ENCODE measurements at regions not wholly inside any gene's neighbourhood (a gene's known extent, or its start where the extent isn't known, plus 50 kb on each side); places are given as distances from the start of the nearest gene placed in this dataset.

DNA sequence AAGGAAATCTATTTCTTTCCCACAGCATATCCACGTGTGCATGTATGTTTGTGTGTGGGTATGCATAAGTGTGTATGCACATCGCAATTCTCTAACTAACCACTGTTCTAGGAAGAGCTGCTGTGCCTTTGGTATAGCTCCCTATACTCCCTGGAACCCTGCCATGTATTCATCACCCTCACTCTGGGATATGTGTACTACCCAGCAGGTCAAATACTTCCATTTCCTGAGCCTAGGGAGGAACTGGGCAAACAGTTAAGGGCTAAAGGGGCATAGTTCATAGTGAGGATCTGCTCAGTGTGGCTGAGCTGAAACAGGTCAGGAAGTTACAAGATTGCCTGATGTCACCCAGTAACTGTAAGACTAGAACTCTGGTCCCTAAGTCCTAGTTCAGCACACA, 260.4 kb downstream of the RPLP1 start:
- Mint-ChIP-seq H3K4me1 (ENCODE audit: low read depth) (peaks cover 60% of the 10 kb centered on the region), H3K9me3 (peaks cover 30% of the 10 kb centered on the region), H3K4me3 (peak overlapping the region; percentile 55), H3K36me3 (ENCODE audit: low read depth) (peaks cover 23% of the 10 kb centered on the region), H3K27ac (peak overlapping the region; percentile 90), H3K27me3 (ENCODE audit: low read depth) (peaks cover 15% of the 10 kb centered on the region)
- DNase-seq (ENCODE audit: low spot score), result no peak

DNA sequence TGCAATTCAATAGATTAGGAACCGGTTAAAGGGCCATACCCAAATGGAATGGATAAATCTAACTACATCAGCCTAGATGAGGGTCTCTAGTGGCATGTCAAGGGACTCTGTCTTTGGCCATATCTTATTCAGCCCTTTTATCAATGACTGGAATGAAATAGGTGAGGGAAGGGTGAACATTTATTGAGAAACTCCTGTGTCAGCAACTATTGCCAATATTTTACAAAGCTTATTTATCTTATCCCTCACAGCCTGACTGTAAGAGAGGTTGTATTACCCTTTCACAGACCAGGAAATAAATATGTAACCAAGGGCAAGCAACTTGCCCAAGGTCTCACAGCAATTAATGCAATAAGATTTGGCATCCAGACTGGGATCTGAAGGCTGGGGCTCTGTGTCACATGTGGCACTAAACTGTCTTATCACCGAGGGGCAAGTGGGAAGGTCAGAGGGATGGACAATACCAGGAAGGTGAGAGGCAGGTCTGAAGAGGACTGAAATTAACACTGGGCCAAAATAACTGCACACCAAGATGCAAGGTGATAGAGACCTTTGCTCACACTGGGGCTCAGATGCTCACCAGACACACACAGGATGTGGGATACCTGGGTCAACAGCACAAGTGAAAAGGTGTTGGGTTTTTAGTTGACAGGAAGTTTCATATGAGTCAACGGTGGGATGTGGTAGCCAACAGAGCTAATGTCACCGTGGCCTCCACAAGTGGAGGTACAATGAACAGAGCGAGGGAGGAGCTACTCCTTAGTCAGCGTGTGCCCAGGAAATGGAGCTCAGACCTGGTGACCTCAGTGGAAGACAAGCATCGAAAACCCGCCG, 261.3 kb downstream of the RPLP1 start:
- H3K4me3 Mint-ChIP-seq, result peak overlapping the region; percentile 55
- peak; percentile 90 for DNase-seq (ENCODE audit: low spot score)
- H3K36me3 Mint-ChIP-seq (ENCODE audit: low read depth), result peaks cover 16% of the 10 kb centered on the region
- peaks cover 15% of the 10 kb centered on the region for H3K27me3 Mint-ChIP-seq (ENCODE audit: low read depth)
- peak overlapping the region; percentile 90 for H3K27ac Mint-ChIP-seq
- peaks cover 20% of the 10 kb centered on the region for H3K9me3 Mint-ChIP-seq
- H3K4me1 Mint-ChIP-seq (ENCODE audit: low read depth), result peaks cover 68% of the 10 kb centered on the region

- peak overlapping the region; percentile 55 for H3K4me3 Mint-ChIP-seq
- peak overlapping the region; percentile 90 for H3K27ac Mint-ChIP-seq
- H3K36me3 Mint-ChIP-seq (ENCODE audit: low read depth), result peaks cover 10% of the 10 kb centered on the region
- DNase-seq (ENCODE audit: low spot score), result no peak
- H3K9me3 Mint-ChIP-seq, result peaks cover 14% of the 10 kb centered on the region
- H3K4me1 Mint-ChIP-seq (ENCODE audit: low read depth), result peaks cover 80% of the 10 kb centered on the region
- H3K27me3 Mint-ChIP-seq (ENCODE audit: low read depth), result peaks cover 15% of the 10 kb centered on the region
Measured at GRCh38 chr15:69715210-69715609, 262.6 kb downstream of the RPLP1 start.

DNA sequence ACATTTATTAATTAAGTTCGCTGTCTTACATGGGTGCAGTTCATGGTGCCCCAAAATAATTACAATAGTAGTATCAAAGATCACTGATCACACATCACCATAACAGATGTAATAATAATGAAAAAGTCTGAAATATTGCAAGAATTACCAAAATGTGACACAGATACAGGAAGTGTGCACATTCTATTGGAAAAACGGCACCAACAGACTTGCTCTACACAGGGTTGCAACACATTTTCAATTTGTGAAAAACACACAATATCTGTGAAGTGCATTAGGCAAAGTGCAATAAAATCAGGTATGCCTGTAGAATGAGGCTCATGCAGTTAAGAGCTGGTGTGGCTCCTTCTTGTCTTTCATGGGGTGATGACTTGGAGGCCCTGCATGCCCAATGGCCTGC, 265.8 kb downstream of the RPLP1 start:
- Mint-ChIP-seq H3K27me3 (ENCODE audit: low read depth) (peaks cover 10% of the 10 kb centered on the region), H3K9me3 (peaks cover 8% of the 10 kb centered on the region), H3K4me1 (ENCODE audit: low read depth) (peaks cover 87% of the 10 kb centered on the region), H3K4me3 (no peak overlapping the region), H3K36me3 (ENCODE audit: low read depth) (peaks cover 8% of the 10 kb centered on the region), H3K27ac (no peak overlapping the region)
- DNase-seq (ENCODE audit: low spot score), result no peak

- Mint-ChIP-seq H3K36me3 (ENCODE audit: low read depth) (peaks cover 8% of the 10 kb centered on the region), H3K9me3 (peaks cover 8% of the 10 kb centered on the region), H3K4me3 (no peak overlapping the region), H3K4me1 (ENCODE audit: low read depth) (peaks cover 85% of the 10 kb centered on the region), H3K27me3 (ENCODE audit: low read depth) (peaks cover 13% of the 10 kb centered on the region), H3K27ac (peak overlapping the region; percentile 82)
- DNase-seq (ENCODE audit: low spot score), result no peak
Measured at GRCh38 chr15:69718916-69719315, 266.3 kb downstream of the RPLP1 start.

DNA sequence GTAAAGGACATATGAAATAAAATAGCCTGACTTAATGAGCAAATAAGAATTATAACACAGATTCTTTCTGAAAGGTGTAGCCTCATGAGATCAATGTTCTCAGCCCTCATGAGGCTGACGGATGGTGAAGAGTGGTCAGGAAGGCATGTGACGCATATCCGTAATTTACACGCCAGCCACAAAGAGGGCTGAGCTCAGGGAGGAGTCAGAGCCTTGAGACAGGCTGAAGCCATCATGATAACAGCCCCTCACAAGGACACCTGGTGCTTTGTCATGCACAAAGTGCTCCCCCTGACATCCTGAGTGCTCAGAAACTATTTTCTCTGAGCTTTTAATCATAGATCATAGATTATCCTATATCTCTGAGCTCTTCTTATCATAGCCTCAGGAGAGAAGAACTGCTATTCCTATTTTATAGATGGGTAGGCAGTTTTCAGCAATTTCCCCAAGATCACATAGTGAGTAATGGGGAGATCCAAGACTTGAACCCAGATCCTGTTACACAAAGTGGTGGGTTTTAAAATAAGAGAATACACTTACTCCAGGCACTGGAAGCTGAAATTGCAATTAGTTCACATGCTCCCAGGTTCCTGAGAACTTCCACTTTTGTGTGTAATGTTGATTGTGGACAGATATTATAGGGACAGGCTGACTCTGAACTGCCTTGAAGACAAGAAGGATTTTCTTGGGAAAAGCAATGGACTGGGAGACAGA, 267.1 kb downstream of the RPLP1 start:
- Mint-ChIP-seq H3K36me3 (ENCODE audit: low read depth) (peaks cover 8% of the 10 kb centered on the region), H3K27me3 (ENCODE audit: low read depth) (peaks cover 16% of the 10 kb centered on the region), H3K4me1 (ENCODE audit: low read depth) (peaks cover 83% of the 10 kb centered on the region), H3K27ac (peak overlapping the region; percentile 6), H3K9me3 (peaks cover 8% of the 10 kb centered on the region), H3K4me3 (peak overlapping the region; percentile 41)
- DNase-seq (ENCODE audit: low spot score), result peak; percentile 51

DNA sequence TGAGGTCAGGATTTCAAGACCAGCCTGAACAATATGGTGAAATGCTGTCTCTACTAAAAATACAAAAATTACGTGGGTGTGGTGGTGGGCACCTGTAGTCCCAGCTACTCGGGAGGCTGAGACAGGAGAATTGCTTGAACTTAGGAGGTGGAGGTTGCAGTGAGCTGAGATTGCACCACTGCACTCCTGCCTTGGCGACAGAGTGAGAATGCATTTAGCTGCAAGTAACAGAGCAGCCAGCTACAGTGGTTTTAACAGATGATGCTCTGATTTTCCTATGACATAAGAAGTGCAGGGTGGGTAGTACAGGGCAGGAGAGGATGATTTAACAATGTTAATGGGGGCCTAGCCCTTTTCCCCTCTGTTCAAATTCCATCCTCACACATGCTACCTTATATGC, 267.9 kb downstream of the RPLP1 start:
- Mint-ChIP-seq H3K9me3 (peaks cover 8% of the 10 kb centered on the region), H3K4me1 (ENCODE audit: low read depth) (peaks cover 79% of the 10 kb centered on the region), H3K36me3 (ENCODE audit: low read depth) (peaks cover 8% of the 10 kb centered on the region), H3K27ac (peak overlapping the region; percentile 76), H3K4me3 (peak overlapping the region; percentile 78), H3K27me3 (ENCODE audit: low read depth) (peaks cover 17% of the 10 kb centered on the region)
- no peak for DNase-seq (ENCODE audit: low spot score)

DNA sequence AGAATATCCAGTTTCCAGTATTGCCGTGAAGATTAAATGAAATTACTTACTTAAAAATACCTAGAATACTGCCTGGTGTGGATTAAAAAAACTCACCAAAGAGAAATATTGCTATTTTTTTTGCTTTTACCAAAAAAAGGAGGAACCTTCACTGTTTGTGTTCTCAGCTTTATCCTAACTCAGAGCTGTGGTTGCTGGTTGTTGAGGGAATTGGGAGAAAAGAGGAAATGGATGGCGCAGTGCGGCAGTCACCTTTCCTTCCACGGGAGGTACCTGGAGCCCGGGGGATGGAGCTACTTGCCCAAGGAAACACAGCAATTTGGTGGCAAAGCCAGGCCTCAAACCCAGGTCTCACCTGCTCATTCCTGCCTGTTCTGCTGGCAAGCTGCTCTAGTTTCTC, 270.3 kb downstream of the RPLP1 start:
- no peak overlapping the region for H3K4me3 Mint-ChIP-seq
- DNase-seq (ENCODE audit: low spot score), result no peak
- H3K9me3 Mint-ChIP-seq, result peaks cover 3% of the 10 kb centered on the region
- peaks cover 3% of the 10 kb centered on the region for H3K36me3 Mint-ChIP-seq (ENCODE audit: low read depth)
- H3K4me1 Mint-ChIP-seq (ENCODE audit: low read depth), result peaks cover 74% of the 10 kb centered on the region
- no peak overlapping the region for H3K27ac Mint-ChIP-seq
- H3K27me3 Mint-ChIP-seq (ENCODE audit: low read depth), result peaks cover 12% of the 10 kb centered on the region

- Mint-ChIP-seq H3K4me1 (ENCODE audit: low read depth) (peaks cover 71% of the 10 kb centered on the region), H3K36me3 (ENCODE audit: low read depth) (peaks cover 3% of the 10 kb centered on the region), H3K27ac (no peak overlapping the region), H3K9me3 (peaks cover 3% of the 10 kb centered on the region), H3K27me3 (ENCODE audit: low read depth) (peaks cover 12% of the 10 kb centered on the region), H3K4me3 (no peak overlapping the region)
- no peak for DNase-seq (ENCODE audit: low spot score)
Measured at GRCh38 chr15:69723404-69724096, 270.9 kb downstream of the RPLP1 start.

- Mint-ChIP-seq H3K27ac (no peak overlapping the region), H3K4me1 (ENCODE audit: low read depth) (peaks cover 73% of the 10 kb centered on the region), H3K9me3 (peaks cover 3% of the 10 kb centered on the region), H3K4me3 (no peak overlapping the region), H3K36me3 (ENCODE audit: low read depth) (peaks cover 3% of the 10 kb centered on the region), H3K27me3 (ENCODE audit: low read depth) (peaks cover 12% of the 10 kb centered on the region)
- no peak for DNase-seq (ENCODE audit: low spot score)
Measured at GRCh38 chr15:69724333-69724732, 271.7 kb downstream of the RPLP1 start.

DNA sequence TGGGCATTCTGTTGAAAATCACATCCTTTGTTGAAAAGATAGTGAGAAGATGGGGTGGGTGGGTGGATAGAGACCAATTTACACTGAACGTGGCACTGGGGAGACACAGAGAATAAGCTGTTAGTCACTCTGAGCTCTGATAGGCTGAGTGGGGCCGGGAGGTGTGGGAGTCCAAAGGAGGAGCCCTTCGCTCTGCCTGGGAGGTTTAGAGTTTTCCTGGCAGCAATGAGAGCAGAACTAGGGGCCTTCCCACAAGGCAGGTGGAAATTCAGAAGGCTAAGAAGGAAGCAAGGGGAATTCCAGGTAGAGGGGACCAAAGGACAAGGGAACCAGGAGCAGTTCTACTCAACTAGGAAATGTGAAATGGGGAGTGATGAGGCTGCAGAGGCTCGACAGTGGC, 272.7 kb downstream of the RPLP1 start:
- Mint-ChIP-seq H3K9me3 (peaks cover 3% of the 10 kb centered on the region), H3K4me3 (no peak overlapping the region), H3K36me3 (ENCODE audit: low read depth) (peaks cover 3% of the 10 kb centered on the region), H3K27ac (no peak overlapping the region), H3K4me1 (ENCODE audit: low read depth) (peaks cover 68% of the 10 kb centered on the region), H3K27me3 (ENCODE audit: low read depth) (peaks cover 12% of the 10 kb centered on the region)
- no peak for DNase-seq (ENCODE audit: low spot score)

GRCh38 chr15:69725957-69726356, 273.3 kb downstream of the RPLP1 start:
- Mint-ChIP-seq H3K36me3 (ENCODE audit: low read depth) (peaks cover 3% of the 10 kb centered on the region), H3K4me3 (no peak overlapping the region), H3K27me3 (ENCODE audit: low read depth) (peaks cover 12% of the 10 kb centered on the region), H3K27ac (no peak overlapping the region), H3K9me3 (no peaks in the 10 kb centered on the region), H3K4me1 (ENCODE audit: low read depth) (peaks cover 63% of the 10 kb centered on the region)
- no peak for DNase-seq (ENCODE audit: low spot score)

GRCh38 chr15:69727121-69727924, 274.7 kb downstream of the RPLP1 start:
- Mint-ChIP-seq H3K4me1 (ENCODE audit: low read depth) (peaks cover 56% of the 10 kb centered on the region), H3K27me3 (ENCODE audit: low read depth) (peaks cover 9% of the 10 kb centered on the region), H3K36me3 (ENCODE audit: low read depth) (no peaks in the 10 kb centered on the region), H3K9me3 (no peaks in the 10 kb centered on the region), H3K4me3 (no peak overlapping the region), H3K27ac (no peak overlapping the region)
- DNase-seq (ENCODE audit: low spot score), result no peak
